Astrocyte (in vitro differentiated cells and primary cell): ENCODE measurements at regions not wholly inside any gene's neighbourhood (a gene's known extent, or its start where the extent isn't known, plus 50 kb on each side); places are given as distances from the start of the nearest gene placed in this dataset.

Experiments used
- DNase-seq: peaks from one replicate; pipeline ENCODE4 v3.0.0-alpha.2; 2010; ENCODE audit warnings: low read depth
- FAIRE-seq: peaks from 2 replicates; lab custom pipeline; 2011; peaks lifted over from hg19 to GRCh38; lab: Jason Lieb, UNC
- H2AFZ ChIP-seq: 2 replicates; pipeline ENCODE4 v1.6.0; 2012; ENCODE audit warnings: low read depth, low read length, inconsistent platforms
- H3K27ac ChIP-seq: 2 replicates; pipeline ENCODE4 v1.5.1; 2011; ENCODE audit warnings: low read depth, low read length, inconsistent platforms
- H3K27me3 ChIP-seq: 2 replicates; pipeline ENCODE4 v1.6.0; 2011; ENCODE audit warnings: low read length, inconsistent platforms; ENCODE audit not compliant: insufficient read depth
- H3K36me3 ChIP-seq: 2 replicates; pipeline ENCODE4 v1.5.1; 2011; ENCODE audit warnings: low read length, inconsistent platforms; ENCODE audit not compliant: insufficient read depth
- H3K4me1 ChIP-seq: 2 replicates; pipeline ENCODE4 v1.5.1; 2011; ENCODE audit warnings: low read length, inconsistent platforms; ENCODE audit not compliant: insufficient read depth
- H3K4me2 ChIP-seq: 2 replicates; pipeline ENCODE4 v1.6.0; 2012; ENCODE audit warnings: low read length, inconsistent platforms
- H3K4me3 ChIP-seq: 2 replicates; pipeline ENCODE4 v1.5.1; 2011; ENCODE audit warnings: low read depth, mild to moderate bottlenecking, low read length, inconsistent platforms; ENCODE audit not compliant: insufficient read depth
- H3K79me2 ChIP-seq: 2 replicates; pipeline ENCODE4 v1.6.0; 2012; ENCODE audit warnings: mild to moderate bottlenecking, low read length, inconsistent platforms; ENCODE audit not compliant: insufficient read depth
- H3K9ac ChIP-seq: 2 replicates; pipeline ENCODE4 v1.6.0; 2012; ENCODE audit warnings: mild to moderate bottlenecking, low read length, inconsistent platforms
- H3K9me3 ChIP-seq: 2 replicates; pipeline ENCODE4 v1.5.1; 2012; ENCODE audit warnings: low read depth, mild to moderate bottlenecking, low read length, inconsistent platforms; ENCODE audit not compliant: insufficient read depth
- H4K20me1 ChIP-seq: 2 replicates; pipeline ENCODE4 v1.6.0; 2012; ENCODE audit warnings: low read length, inconsistent platforms; ENCODE audit not compliant: insufficient read depth
- H3K27ac Mint-ChIP-seq: one replicate; pipeline ENCODE4 v1.8.0; 2021; ENCODE audit warnings: mild to moderate bottlenecking, mixed read lengths; ENCODE audit not compliant: unreplicated experiment
- H3K27me3 Mint-ChIP-seq: one replicate; pipeline ENCODE4 v1.8.0; 2021; ENCODE audit warnings: low read depth, mixed read lengths; ENCODE audit not compliant: unreplicated experiment
- H3K36me3 Mint-ChIP-seq: one replicate; pipeline ENCODE4 v1.8.0; 2021; ENCODE audit warnings: low read depth, mixed read lengths; ENCODE audit not compliant: unreplicated experiment
- H3K4me1 Mint-ChIP-seq: one replicate; pipeline ENCODE4 v1.8.0; 2021; ENCODE audit warnings: low read depth, mixed read lengths; ENCODE audit not compliant: unreplicated experiment
- H3K4me3 Mint-ChIP-seq: one replicate; pipeline ENCODE4 v1.8.0; 2021; ENCODE audit warnings: mild to moderate bottlenecking, moderate library complexity, mixed read lengths; ENCODE audit not compliant: unreplicated experiment
- H3K9me3 Mint-ChIP-seq: one replicate; pipeline ENCODE4 v1.8.0; 2021; ENCODE audit warnings: mild to moderate bottlenecking, mixed read lengths; ENCODE audit not compliant: unreplicated experiment
- EZH2 ChIP-seq: IDR thresholded peaks from 2 replicates; pipeline ENCODE4 v1.6.1; 2012; ENCODE audit warnings: mild to moderate bottlenecking, low read length, inconsistent platforms; ENCODE audit not compliant: insufficient read depth
- TF ChIP-seq, protein P1 (sequence below): IDR thresholded peaks from 2 replicates; pipeline ENCODE4 v1.5.1; 2011; ENCODE audit warnings: low read depth, mild to moderate bottlenecking, inconsistent platforms, low read length, moderate library complexity; ENCODE audit not compliant: insufficient read depth

DNA sequence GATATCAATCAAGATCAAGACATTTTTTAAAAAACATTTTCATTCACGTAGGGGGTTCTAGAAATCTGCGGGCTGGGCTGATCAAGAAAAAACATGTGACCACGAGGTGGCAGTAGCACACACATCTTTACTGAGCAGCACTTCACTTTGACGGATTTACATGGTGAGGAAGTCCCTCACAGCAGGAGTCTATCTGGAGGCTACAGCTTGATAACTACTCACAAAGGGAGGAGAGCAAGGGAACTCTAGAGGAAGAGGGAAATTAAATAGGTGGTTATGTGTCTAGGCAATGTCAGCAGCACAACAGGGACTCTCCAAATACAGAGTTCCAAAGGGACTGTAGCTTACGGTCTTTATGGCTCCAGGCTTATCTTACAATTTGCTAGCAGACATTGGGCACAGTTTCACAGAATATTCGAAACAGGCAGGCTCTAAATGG is 248.1 kb downstream of the DPY19L2 start:
- FAIRE-seq (peak; percentile 94), DNase-seq (peak; percentile 24)
- Mint-ChIP-seq H3K27me3 (peaks cover 3% of the 10 kb centered on the region), H3K4me1 (no peaks in the 10 kb centered on the region), H3K27ac (no peak overlapping the region), H3K9me3 (peaks cover 27% of the 10 kb centered on the region), H3K36me3 (no peaks in the 10 kb centered on the region), H3K4me3 (no peak overlapping the region)
- Histone ChIP-seq H3K4me2 (no peak overlapping the region), H2AFZ (no peak overlapping the region), H3K27ac (no peak overlapping the region), H3K9ac (no peak overlapping the region), H3K4me3 (no peak overlapping the region), H3K36me3 (no peaks in the 10 kb centered on the region), H3K4me1 (no peaks in the 10 kb centered on the region), H3K79me2 (no peaks in the 10 kb centered on the region), H4K20me1 (no peaks in the 10 kb centered on the region), H3K9me3 (peaks cover 4% of the 10 kb centered on the region), H3K27me3 (no peaks in the 10 kb centered on the region)
- no peak for TF ChIP-seq EZH2
- TF ChIP-seq, protein P1, sequence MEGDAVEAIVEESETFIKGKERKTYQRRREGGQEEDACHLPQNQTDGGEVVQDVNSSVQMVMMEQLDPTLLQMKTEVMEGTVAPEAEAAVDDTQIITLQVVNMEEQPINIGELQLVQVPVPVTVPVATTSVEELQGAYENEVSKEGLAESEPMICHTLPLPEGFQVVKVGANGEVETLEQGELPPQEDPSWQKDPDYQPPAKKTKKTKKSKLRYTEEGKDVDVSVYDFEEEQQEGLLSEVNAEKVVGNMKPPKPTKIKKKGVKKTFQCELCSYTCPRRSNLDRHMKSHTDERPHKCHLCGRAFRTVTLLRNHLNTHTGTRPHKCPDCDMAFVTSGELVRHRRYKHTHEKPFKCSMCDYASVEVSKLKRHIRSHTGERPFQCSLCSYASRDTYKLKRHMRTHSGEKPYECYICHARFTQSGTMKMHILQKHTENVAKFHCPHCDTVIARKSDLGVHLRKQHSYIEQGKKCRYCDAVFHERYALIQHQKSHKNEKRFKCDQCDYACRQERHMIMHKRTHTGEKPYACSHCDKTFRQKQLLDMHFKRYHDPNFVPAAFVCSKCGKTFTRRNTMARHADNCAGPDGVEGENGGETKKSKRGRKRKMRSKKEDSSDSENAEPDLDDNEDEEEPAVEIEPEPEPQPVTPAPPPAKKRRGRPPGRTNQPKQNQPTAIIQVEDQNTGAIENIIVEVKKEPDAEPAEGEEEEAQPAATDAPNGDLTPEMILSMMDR = peak; percentile 71

DNA sequence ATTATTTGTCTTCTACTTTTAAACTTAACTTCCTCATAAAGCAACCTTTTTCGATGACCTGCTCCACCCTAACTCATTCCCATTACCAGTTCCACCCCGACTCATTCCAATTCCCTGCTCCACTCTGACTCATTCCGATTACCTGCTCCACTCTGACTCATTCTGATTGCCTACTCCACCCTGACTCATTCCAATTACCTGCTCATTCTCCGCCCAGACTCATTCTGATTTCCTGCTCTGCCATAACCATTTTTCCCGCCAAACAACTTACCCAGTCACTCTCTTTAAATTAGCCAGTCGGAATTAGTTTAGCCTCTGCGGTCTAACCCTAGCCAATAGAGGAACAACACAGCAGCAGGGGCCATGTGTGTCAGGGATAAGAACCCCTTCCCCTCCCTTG is 249.1 kb downstream of the DPY19L2 start:
- H2AFZ ChIP-seq = no peak overlapping the region
- no peak overlapping the region for H3K4me3 ChIP-seq
- no peaks in the 10 kb centered on the region for H3K79me2 ChIP-seq
- TF ChIP-seq EZH2 = no peak
- TF ChIP-seq, protein P1 = no peak
- no peaks in the 10 kb centered on the region for H3K4me1 ChIP-seq
- FAIRE-seq (no peak), DNase-seq (peak; percentile 4)
- no peaks in the 10 kb centered on the region for H4K20me1 ChIP-seq
- Mint-ChIP-seq H3K9me3 (peaks cover 26% of the 10 kb centered on the region), H3K36me3 (no peaks in the 10 kb centered on the region), H3K27me3 (no peaks in the 10 kb centered on the region), H3K4me1 (no peaks in the 10 kb centered on the region), H3K27ac (no peak overlapping the region), H3K4me3 (no peak overlapping the region)
- H3K27me3 ChIP-seq = no peaks in the 10 kb centered on the region
- H3K9ac ChIP-seq = no peak overlapping the region
- H3K9me3 ChIP-seq = peaks cover 4% of the 10 kb centered on the region
- H3K4me2 ChIP-seq = no peak overlapping the region
- no peak overlapping the region for H3K27ac ChIP-seq
- no peaks in the 10 kb centered on the region for H3K36me3 ChIP-seq

DNA sequence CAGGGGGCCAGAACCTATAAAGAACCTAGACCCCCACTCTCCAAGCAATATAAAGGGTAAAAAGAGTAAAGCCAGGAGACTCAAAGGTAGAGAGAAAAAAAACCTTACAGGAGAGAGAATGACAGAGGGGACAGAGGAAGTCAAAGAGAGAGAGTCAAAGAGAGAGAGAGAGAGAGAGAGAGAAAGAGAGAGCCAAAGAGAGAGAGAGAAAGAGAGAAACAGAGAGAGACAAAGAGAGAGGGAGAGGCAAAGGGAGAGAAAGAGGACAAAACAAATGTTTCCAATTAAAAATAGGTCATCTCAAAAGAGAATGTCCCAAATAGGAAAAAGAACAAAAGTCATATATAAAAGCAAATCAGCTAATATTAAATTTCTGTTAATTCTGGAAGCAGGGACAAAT is 251.5 kb downstream of the DPY19L2 start:
- H3K79me2 ChIP-seq = no peaks in the 10 kb centered on the region
- no peak overlapping the region for H3K27ac Mint-ChIP-seq
- no peaks in the 10 kb centered on the region for H3K36me3 ChIP-seq
- no peak overlapping the region for H3K4me2 ChIP-seq
- TF ChIP-seq, protein P1 = no peak
- no peak for TF ChIP-seq EZH2
- H3K4me3 Mint-ChIP-seq = no peak overlapping the region
- H3K27me3 Mint-ChIP-seq = no peaks in the 10 kb centered on the region
- peaks cover 4% of the 10 kb centered on the region for H3K9me3 ChIP-seq
- H3K27ac ChIP-seq = no peak overlapping the region
- H3K4me1 Mint-ChIP-seq = no peaks in the 10 kb centered on the region
- no peak overlapping the region for H2AFZ ChIP-seq
- H4K20me1 ChIP-seq = no peaks in the 10 kb centered on the region
- peaks cover 24% of the 10 kb centered on the region for H3K9me3 Mint-ChIP-seq
- H3K36me3 Mint-ChIP-seq = no peaks in the 10 kb centered on the region
- no peak for FAIRE-seq
- H3K4me3 ChIP-seq = no peak overlapping the region
- no peaks in the 10 kb centered on the region for H3K27me3 ChIP-seq
- H3K9ac ChIP-seq = no peak overlapping the region
- H3K4me1 ChIP-seq = no peaks in the 10 kb centered on the region
- DNase-seq = no peak
